G401.6 (cell line): ENCODE measurements at regions not wholly inside any gene's neighbourhood (a gene's known extent, or its start where the extent isn't known, plus 50 kb on each side); places are given as distances from the start of the nearest gene placed in this dataset.
A peak's percentile ranks its signal among the peaks of the same experiment; 100 is the strongest.

Experiments
- FAIRE-seq: peaks from 2 replicates; lab custom pipeline; 2012; peaks lifted over from hg19 to GRCh38; lab: Jason Lieb, UNC

DNA sequence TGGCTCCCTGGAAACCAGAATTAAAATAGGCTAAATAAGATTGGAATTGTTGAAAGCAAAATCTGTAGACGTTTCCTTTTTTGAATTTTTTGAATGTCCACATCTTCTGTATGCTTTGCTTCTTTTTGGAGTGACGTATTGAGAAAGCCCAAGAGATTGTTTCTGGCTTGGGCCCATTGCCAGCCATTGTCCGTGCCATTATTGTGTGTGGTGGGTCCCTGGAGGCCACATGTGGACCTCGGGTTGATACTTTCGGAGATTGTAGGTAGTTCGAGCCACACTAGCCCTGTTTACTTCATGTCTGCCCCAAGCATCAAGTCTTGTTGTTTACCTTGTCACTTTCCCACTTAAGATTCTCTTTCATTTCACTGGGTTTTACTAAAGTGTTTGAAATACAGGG is 106.0 kb downstream of the PALM2AKAP2 start:
- FAIRE-seq = no peak

DNA sequence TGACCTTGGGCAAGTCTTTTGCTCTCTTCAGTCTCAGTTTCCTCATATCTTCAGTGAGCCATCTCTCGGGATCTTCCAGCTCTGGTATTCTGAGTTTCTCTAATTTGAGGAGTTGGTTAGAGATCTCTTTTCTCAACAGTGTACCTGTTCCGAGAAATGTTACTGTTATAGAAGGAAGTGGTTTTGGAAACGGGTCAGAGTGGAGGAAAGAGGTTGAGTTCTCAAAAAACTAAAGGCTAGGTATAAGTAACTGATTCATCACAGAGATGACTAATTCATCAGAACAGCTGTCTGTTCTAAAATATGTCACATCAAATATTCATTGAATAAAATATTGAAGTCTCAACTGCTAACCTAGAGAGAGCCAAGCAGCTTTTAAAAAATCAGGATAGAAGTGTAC is 106.6 kb downstream of the PALM2AKAP2 start:
- FAIRE-seq = no peak

DNA sequence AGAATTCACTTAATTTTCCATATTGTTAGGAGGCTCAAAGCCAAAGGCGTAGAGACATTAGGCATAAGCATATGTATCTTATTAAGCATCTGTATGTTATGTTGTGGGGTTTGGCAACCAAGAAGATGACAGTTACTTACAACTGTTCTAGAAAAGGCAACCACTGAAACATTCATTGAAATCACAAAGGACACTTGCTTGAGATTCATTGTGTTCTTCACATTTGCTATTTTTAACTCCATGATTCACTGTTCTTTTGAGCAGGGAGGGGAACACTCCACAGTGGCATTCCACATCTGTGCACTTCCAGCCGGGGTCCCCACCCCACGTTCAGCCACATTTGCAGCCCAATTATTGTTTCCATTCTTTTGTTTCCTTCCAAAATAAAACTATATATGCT is 107.1 kb downstream of the PALM2AKAP2 start:
- no peak for FAIRE-seq

DNA sequence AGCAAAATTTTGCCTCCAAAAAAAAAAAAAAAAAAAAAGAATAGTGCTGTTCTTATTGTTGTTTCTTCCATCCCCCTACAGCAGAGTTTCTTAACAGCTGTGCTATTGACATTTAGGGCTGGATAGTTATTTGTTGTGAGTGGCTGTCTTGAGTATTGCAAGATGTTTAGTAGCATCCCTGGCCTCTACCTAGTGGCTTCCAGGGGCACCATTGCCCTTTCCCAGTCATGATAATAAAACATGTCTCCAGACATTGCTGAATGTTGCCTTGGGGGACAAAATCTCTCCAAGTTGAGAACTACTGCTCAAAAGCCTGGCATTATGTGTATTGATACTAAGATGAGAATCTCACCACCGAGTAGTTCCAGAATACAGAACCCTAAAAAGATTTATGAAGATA is 108.7 kb downstream of the PALM2AKAP2 start:
- FAIRE-seq = no peak

DNA sequence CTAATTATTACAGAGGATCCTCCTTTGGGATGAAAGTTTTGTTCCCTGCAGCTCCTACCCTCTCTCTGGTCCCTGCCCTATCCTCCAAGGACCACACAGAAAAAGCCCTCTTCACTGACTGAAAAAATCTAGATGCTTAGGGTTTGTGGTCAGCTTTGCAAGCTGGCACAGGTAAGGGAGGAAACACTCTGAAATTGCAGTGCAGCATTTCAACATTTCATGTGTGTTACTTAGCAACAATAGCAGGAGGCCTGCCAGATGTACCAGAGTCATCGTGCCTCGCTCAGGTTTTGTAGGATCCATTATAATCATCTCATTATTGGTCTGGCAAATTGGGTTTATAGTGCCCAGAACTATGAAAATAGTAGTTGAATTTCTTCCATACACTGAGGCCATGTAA is 109.5 kb downstream of the PALM2AKAP2 start:
- no peak for FAIRE-seq

DNA sequence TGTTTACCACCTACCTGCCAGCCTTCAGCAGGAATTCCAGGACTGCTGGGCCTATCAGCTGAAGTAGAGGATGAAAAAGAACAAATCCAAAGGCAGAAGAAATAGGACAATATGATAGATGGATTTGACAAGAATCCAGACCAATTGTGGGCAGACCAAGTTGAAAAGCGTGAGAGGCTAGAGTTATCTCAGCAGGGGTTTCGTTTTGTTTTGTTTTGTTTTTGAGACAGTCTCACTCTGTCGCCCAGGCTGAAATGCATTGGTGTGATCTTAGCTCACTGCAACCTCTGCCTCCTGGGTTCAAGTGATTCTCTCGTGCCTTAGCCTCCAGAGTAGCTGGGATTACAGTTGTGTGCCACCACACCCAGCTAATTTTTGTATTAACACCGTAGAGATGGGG is 113.2 kb downstream of the PALM2AKAP2 start:
- FAIRE-seq = no peak

DNA sequence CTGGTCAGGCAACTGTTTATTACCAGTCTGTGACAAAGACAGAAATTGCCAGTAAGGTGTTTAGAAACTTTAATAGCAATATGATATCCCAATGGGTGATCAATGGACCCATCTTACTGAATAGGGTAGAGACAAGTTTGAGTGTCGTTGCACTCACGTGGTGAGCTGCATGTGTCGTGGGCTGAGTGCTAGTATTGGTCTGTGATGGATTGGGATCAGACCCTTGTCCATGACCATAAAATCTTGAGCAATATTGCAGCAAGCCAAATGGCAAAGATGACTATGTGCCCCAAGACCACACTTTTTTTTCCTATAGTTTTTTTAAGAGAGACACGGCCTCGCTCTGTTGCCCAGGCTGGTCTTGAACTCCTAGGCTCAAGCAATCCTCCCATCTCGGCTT is 114.5 kb downstream of the PALM2AKAP2 start:
- FAIRE-seq = no peak

DNA sequence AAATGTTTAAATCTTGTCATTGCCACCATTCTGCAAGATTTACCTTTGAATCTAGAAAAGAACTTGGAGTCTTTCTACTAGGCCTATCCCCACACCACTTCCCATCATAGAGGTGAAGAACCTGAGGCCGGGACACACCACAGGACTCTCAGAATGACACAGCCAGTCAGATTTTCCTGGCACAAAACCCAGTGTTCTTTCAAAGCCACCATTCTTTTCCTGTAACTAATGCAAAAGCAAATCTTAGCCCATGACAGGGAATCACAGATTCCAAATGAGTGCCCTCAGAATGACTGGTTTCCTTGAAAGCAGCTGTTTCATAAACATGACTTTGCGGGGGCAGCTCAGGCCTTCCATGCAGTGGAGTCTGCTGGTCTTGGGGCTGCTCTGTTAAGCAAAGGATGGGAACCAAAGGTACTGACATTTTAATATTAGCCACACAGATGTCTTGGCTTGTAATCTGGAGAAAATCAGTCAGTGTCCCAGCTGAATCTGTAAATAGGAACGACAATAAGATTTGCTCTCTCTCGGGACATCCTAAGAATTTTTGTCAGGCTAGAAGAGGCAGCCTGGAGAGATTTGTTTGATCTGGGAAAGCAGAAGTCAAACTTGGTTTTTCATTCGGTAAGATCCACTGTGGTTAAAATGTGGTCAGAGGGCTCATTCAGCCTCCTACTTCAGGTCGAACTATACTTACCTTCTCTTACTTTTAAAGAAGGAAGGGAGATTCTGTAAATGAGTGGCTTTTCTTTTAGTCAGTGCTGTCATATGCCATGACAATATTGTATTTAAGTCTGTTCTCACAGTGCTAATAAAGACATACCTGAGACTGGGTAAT is 115.1 kb downstream of the PALM2AKAP2 start:
- FAIRE-seq = no peak

DNA sequence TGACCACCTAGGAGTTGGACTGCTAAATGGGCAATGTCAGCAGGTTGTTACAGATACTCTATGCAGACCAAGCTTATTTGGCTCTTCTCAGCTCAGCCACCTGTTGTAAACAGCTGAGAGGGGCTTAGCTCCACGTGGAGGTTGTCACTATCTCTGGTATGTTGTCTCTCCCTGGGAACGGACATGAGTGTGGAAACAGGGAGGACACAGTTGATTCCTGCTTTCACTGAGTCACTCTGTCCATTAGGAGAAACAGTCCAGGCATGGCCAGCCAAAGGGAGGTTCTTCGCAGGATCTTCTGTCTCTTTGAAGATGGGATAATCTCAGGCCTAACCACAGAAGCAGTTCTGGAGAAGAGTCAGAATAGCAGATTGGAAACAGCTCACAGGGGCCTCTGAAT is 121.2 kb downstream of the PALM2AKAP2 start:
- FAIRE-seq = no peak

DNA sequence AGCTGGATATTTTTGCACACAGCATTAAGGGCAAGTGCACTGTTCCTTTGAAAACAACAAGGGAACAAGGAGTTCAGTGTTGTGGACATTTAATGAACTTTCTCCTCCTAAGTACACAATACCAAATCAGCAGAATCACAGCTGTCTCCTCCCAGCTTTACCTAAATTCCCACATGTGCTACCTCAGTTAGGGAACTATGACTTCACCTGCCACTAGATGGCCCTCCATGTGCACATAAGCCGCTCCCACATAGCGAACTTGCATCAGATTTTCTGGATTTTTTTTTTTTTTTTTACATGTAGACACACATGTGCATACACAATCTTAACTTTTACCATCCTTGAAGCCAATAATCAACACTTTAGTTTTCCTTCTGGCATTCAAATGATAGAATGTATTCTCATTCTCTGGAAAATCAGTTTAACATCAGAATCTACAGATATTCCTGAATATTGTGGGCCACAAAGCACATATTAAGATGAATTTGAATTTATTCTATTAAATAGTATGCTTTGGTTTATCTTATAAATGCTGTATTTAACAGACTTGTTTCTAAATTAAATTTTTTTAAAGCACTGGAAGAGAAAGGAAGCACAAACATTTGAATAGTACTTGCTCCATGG is 123.6 kb downstream of the PALM2AKAP2 start:
- FAIRE-seq = peak; percentile 49

DNA sequence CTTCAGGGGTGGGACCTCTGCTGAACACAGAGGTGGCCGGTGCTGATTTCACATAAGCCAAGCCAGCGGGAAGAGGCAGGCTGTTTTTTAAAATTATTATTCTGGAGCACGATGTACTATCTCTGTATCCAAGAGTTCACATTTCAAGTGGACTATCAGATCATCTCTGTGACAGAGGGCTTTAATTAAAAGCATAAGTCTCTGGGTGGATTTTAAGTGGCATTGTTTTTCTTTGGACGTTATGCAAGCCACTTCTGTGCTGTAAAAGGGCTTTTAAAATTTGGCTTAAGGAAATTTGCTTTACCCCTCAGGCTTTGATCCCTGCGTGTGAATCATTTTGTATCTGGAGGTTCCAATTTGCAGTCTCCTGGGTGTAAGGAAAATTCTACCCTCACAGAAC is 124.7 kb downstream of the PALM2AKAP2 start:
- FAIRE-seq = no peak

DNA sequence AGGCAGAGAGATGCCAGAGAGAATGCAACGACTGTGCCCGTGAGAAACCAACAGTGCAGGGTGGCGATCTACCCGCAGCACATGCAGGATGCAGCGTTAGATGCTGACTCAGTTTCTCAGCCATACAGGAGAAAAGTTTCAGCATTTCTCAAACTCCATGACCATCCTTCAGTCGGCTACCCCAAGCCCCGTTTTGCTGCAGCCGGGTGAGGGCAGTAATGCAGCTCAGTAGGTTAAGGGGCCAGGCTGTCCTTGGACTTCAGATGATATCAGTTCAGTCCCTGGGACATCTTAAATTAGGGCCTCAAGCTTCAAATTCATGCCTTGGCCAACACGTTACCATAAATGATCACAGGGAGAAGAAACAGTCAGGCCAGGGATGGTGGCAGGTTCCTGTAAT is 125.5 kb downstream of the PALM2AKAP2 start:
- no peak for FAIRE-seq

DNA sequence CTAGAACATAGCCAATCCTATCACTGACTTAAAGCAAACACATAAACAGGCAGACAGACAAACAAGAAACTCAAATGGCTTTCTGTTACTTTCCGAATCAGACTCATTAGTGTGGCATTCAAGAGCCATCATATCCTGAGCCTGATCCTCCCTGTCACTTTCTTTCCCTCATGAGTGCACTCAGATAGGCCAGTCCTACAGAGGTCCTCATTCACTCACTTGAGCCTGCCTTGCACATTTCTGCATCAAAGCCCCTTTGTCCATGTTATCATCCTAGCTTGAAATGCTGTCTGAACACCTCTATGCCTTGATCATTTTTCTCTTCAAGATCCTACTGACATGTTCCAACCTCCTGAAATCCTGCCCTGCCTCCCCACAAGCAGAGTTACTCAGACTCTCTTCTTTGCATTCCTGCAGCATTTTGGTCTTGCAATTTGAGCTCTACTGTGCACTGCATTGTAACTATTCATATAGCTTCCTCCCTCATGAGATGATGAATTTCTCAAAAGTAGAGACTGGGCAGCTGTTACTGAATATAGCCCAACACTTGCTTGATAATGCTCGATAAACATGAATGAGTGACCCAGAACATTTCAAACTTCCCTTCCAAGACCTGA is 126.9 kb downstream of the PALM2AKAP2 start:
- FAIRE-seq = no peak

DNA sequence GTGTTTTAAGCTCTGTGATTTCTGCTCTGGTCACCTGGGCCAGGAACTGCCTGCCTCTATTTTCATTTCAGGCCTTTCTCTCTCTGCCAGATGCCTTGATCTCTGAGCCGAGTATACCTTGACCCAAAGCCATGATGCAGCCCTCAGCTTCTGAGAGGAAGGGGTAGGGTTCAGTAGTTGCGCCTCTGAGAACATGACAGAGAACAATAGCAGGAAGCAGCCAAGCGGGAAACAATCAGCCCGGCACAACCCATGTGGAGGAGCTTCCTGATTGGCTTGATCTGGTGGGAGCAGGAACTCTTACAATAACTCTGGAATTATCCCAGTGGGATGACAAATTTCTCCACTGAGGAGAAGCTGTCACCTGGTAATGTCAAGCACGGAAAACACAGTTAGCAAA is 127.4 kb downstream of the PALM2AKAP2 start:
- FAIRE-seq = no peak

DNA sequence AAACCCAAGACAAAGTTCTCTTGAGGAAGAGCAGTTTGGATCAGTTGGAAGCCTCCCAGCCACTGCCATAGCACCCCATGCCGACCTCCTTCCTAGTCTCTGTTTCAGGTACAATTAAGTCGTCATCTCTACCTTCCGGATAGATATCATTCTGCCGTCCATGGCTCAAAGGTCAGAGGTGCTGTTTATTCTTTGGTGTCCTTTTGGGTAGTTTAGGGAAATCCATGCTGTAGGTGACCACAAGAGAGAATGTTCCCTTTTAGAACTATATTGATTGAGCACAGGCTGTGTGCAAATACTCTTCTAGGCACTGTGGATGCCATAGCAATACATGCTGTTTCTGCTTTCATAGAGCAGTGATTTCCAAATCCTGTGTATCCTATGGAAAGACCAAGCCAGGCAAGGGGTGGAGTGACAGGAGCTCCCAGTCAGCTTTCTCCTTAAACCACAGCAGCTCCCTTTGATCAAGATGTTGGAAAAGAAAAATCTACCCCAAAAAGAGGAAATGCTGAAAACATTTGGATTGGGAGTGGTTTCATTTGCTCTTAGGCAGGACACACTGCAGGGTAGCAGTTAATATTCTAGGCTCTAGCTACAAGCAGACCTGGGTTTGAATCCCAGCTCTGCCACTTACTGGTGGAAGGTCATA is 127.9 kb downstream of the PALM2AKAP2 start:
- FAIRE-seq = no peak

DNA sequence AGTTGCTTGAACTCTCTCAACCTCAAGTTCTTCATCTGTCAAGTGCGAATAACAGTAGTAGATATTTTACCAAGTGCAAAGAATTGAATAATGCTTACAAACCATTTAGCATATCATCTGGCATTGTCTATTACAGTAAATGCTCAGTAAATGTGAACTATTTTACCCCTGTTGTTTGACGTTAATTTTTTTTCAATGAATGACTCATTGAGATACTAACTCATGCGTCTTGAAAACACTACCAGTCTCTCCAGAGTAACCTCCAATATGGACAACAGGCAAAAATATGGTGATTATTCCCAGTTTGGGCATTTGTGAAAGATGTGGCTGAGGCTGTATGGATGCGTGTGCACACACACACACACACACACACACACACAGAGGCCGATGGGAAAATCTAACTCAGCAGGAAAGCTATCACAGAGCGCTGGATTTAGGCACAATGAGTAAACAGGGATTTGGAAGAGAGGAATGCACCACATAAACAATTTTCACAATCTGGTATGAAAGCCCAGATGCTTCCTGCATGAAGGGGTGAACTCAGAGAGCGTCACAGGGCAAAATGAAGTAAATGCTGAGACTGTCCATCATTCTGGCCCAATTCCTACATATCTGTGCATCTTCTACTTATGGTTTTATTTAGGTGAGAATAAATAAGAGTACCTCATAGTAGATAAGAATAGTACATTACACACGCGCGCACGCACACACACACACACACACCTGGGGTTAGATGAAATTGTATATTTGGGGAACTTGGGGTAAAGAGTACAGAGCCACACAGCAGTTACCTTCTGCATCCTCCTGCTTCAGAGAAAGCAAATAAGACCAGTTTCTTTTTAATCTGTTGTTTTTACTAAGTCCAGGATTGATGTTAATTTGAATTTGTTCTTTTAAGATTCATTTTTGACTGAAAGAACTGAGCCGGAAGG is 128.7 kb downstream of the PALM2AKAP2 start:
- no peak for FAIRE-seq

DNA sequence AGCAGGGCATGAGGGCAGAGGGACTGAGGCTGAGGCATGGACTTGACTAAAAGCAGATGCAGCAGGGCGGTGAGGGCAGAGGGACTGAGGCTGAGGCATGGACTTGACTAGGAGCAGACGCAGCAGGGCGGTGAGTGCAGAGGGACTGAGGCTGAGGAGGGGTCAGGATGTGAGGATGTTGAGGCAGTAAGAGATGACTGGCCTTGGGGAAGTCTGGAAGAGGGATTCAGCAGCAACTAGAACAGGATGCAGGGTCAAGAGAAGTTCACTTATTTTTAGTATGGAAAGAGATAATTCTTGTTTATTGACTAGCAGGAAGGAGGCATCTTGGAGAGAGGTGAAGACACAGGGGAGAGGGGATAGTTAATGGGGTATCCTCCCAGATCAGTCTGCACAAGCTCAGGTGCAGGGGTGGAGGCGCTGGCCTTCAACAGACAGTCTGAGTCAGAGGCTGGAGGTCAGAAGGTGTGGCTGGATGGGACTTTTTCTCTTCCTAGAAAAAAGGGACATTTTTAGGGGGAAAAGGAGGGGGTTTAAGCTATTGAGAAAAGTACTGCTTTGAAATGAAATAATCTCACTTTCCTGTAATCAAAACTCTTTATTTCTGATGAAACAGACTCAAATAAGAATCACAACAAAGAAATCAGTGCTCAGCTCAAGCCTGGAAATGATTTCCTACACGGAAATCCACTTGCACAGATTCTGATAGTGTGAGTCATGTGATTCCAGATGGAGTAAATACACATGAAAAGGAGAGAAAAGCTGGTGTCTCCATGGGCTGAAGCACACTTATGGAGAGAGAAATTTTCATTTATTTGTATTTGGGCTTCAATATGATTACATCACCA is 130.9 kb downstream of the PALM2AKAP2 start:
- FAIRE-seq = no peak

DNA sequence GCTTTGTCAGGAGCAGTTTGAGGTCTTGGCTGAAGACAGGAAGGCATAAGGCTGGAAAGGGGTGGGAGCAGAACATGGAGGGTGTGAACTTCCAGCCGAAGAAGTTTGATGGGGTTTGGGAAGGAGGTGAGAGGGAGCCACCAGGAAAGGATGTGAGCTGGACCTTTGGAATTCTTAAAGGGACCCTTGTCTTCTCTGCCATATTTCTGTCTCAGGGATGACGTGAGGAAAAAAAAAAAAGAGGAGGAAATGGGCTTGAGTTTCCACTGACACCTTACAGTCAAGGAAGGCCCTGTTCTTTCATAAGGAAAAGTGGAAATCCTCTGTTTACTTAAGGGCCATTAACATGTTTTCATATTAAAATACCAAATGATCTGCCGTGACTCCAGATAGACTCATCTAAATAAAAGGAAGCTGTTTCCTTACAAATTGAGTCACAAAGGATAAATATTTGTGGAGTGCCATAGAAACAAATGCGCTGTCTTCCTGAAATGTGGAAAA is 132.1 kb downstream of the PALM2AKAP2 start:
- no peak for FAIRE-seq

DNA sequence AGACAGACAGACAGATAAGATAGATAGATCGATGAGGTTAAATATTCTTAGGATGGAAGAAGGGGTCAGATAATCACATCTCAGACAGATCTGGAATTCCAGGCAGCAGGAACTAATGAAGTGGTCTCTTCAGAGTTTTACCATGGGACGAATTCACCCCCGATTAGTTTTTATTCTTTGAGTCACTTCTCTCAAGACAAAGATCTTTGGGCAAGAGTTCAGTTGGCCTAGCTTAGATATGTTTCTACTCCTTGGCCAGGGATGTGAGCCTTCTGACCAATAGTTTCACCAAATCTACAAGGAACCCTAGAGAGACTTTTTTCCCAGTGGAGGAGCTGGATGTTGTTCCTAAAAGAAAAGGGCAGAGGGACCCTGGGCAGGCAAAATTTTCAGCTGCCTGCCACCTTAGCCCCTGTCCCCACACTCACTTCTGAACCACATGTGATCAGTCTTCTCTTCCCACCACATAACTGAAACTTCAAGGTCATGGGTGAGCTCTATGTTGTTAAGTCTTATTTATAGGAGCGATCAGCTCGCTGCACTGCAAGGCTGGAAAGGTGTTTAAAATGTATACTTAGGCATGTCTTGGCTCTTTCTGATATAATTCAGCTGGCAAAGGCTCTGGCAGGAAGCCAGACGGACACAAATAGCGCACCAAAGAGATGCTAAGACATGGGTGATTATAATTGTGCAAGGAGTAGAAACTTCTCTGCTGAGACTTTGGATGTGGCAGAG is 132.9 kb downstream of the PALM2AKAP2 start:
- no peak for FAIRE-seq

DNA sequence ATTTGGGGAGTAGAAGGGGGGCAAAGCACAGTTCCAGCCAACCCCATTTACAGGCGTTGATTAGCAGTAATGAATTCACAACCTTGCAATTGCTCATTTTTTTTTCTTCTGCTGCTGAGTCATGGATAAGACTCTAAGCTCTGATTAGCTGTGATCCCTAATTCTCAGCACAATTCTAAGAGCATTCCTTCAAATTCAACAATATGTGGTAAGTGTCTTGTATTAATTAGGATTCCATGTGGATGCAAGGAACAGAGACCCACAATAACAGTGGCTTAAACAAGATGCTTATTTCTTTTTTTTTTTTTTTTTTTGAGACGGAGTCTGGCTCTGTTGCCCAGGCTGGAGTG is 133.4 kb downstream of the PALM2AKAP2 start:
- no peak for FAIRE-seq
